Lower lobe of right lung (tissue), 2 donors: ENCODE measurements at regions not wholly inside any gene's neighbourhood (a gene's known extent, or its start where the extent isn't known, plus 50 kb on each side); places are given as distances from the start of the nearest gene placed in this dataset.
"Not testable (repeated sequence)": the region's sequence is repeated elsewhere in the genome, so short reads cannot be mapped to it uniquely, and the experiment has no call there.

Experiments
- ATAC-seq, 2 donors: fragments of 200-7000 bp; cut with Tn5 transposase; one replicate each; pipeline ENCODE4 v1.9.1; 2020 to 2022; ENCODE audit warnings: mild to moderate bottlenecking in 2 of 2, moderate library complexity in 2 of 2
- DNase-seq: peaks from one replicate; pipeline ENCODE4 v3.0.0-alpha.2; 2020
- H3K27ac ChIP-seq: fragments of 200-600 bp; one replicate; pipeline ENCODE4 v1.8.0; 2022
- H3K27me3 ChIP-seq: fragments of 200-600 bp; one replicate; pipeline ENCODE4 v1.8.0; 2022; ENCODE audit warnings: low read depth
- H3K36me3 ChIP-seq: fragments of 200-600 bp; one replicate; pipeline ENCODE4 v1.8.0; 2022; ENCODE audit warnings: mild to moderate bottlenecking
- H3K4me1 ChIP-seq: fragments of 200-600 bp; one replicate; pipeline ENCODE4 v1.8.0; 2022
- H3K4me3 ChIP-seq: fragments of 200-600 bp; one replicate; pipeline ENCODE4 v1.8.0; 2022; ENCODE audit warnings: mild to moderate bottlenecking
- H3K9me3 ChIP-seq: fragments of 200-600 bp; one replicate; pipeline ENCODE4 v1.8.0; 2022
- CTCF ChIP-seq: fragments of 200-600 bp; IDR thresholded peaks from one replicate; pipeline ENCODE4 v1.8.0; 2022; ENCODE audit warnings: antibody characterized with exemption, mild to moderate bottlenecking
- intact Hi-C: fragments of 100-400 bp; cut with DNase I; formaldehyde crosslinking; loops from one replicate; pipeline ENCODE4 v1.11.0; 2022
- donor health status: DM: no; HTN: yes; CAD: no; lungs with severe emphysema.

GRCh38 chr6:131459005-131459404, 114.0 kb upstream of the ARG1 start:
- Histone ChIP-seq H3K27me3 (no peaks in the 10 kb centered on the region), H3K27ac (no peak overlapping the region), H3K9me3 (no peaks in the 10 kb centered on the region), H3K4me3 (no peak overlapping the region), H3K4me1 (peaks cover 5% of the 10 kb centered on the region), H3K36me3 (no peaks in the 10 kb centered on the region)
- DNase-seq, result no peak
- intact Hi-C loops, result no loop called here
- no peak for TF ChIP-seq CTCF
- no peak for ATAC-seq

DNA sequence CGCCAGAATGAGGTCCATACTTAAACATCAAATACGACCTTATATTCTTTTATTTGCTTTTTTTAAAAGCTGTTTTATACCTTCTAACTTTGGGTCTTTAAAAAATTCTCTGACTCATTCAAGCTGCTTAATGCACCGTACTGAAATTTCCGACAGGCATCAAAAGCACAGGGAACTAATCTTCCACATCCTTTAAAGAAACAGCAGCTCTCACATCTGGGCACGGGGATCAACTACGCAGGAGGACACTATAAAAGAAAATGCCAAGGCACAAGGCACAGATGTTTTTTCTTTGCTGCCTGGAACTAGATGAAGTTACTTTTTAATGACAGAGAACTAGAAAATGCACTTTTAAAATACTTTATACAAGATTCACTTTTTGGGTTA, 112.4 kb upstream of the ARG1 start:
- TF ChIP-seq CTCF, result no peak
- intact Hi-C loops, result no loop called here
- DNase-seq, result no peak

GRCh38 chr6:131469130-131469529, 103.9 kb upstream of the ARG1 start:
- Histone ChIP-seq H3K27ac (no peak overlapping the region), H3K9me3 (no peaks in the 10 kb centered on the region), H3K4me1 (no peaks in the 10 kb centered on the region), H3K36me3 (no peaks in the 10 kb centered on the region), H3K4me3 (no peak overlapping the region), H3K27me3 (no peaks in the 10 kb centered on the region)
- DNase-seq (no peak), ATAC-seq (no peak)
- intact Hi-C loops, result no loop called here
- TF ChIP-seq CTCF, result no peak

More for the DNA sequence above, 112.4 kb upstream of the ARG1 start:
- peaks cover 5% of the 10 kb centered on the region for H3K4me1 ChIP-seq
- no peak overlapping the region for H3K4me3 ChIP-seq
- no peaks in the 10 kb centered on the region for H3K27me3 ChIP-seq
- no peaks in the 10 kb centered on the region for H3K36me3 ChIP-seq
- no peak overlapping the region for H3K27ac ChIP-seq
- H3K9me3 ChIP-seq, result no peaks in the 10 kb centered on the region
- ATAC-seq, result no peak

DNA sequence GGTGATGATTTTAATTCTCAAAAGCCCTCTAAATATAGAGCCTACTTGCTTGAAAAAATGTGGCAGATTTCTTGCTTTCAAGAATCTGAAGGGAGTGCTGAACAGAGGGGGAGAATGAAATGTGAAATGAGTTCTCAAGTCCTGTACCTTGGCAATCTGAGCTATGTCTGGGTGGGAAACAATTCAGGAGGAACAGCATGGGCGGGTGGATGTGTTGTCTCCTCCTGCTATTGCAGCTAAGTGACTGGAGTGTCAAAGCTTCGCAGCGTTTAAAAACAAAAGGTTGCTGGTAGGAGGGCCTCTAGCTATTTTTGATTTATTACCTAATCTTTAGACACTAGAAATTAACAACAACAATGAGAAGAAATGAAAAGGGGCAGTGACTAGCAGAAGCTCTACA, 102.5 kb upstream of the ARG1 start:
- Histone ChIP-seq H3K4me1 (no peaks in the 10 kb centered on the region), H3K36me3 (no peaks in the 10 kb centered on the region), H3K27me3 (no peaks in the 10 kb centered on the region), H3K4me3 (no peak overlapping the region), H3K27ac (no peak overlapping the region), H3K9me3 (peaks cover 6% of the 10 kb centered on the region)
- TF ChIP-seq CTCF, result no peak
- intact Hi-C loops, result no loop called here
- ATAC-seq, result no peak
- no peak for DNase-seq

DNA sequence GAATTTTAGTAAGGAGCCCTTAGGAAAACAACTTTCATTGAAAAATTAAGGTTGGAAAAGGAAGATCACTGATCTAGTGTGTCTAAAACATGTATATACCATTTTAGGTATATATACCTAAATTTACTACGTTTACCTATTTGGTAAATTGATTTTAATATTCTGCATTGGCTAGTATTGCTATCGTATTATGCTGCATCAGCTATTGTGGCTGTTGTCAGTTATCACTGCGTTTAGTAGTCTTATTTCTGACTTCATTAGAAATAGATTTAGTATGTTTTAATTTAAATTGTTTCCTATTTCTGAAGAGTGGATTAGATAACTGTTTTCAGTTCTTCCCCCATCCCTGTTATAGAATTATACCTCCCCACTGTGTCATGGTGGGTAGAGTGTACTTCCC, 101.7 kb upstream of the ARG1 start:
- H3K4me3 ChIP-seq, result no peak overlapping the region
- H3K9me3 ChIP-seq, result peaks cover 6% of the 10 kb centered on the region
- DNase-seq (no peak), ATAC-seq (no peak)
- no peaks in the 10 kb centered on the region for H3K27me3 ChIP-seq
- H3K4me1 ChIP-seq, result no peaks in the 10 kb centered on the region
- TF ChIP-seq CTCF, result no peak
- intact Hi-C loops, result no loop called here
- H3K36me3 ChIP-seq, result no peaks in the 10 kb centered on the region
- no peak overlapping the region for H3K27ac ChIP-seq

DNA sequence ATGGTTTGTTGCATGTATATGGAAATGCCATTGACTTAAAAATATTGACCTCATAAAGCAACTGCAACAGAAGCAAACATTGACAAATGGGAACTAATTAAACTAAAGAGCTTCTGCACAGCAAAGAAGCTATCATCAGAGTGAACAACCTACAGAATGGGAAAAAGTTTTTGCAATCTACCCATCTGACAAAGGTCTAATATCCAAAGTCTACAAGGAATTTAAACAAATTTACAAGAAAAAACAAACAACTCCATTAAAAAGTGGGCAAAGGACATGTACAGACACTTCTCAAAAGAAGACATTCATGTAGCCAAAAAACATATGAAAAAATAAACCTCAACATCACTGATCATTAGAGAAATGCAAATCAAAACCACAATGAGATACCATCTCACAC, 99.7 kb upstream of the ARG1 start:
- ATAC-seq, H3K4me3 ChIP-seq, H3K4me1 ChIP-seq, H3K9me3 ChIP-seq, H3K27ac ChIP-seq, H3K36me3 ChIP-seq, DNase-seq, H3K27me3 ChIP-seq, intact Hi-C loops: not testable (repeated sequence)
